PC-9 (cell line): ENCODE measurements at regions not wholly inside any gene's neighbourhood (a gene's known extent, or its start where the extent isn't known, plus 50 kb on each side); places are given as distances from the start of the nearest gene placed in this dataset.

Experiments used
- EZH2 ChIP-seq: fragments of 200-600 bp; sonication (generic); IDR thresholded peaks from 2 replicates; pipeline ENCODE4 v1.8.0; 2017; ENCODE audit warnings: antibody characterized with exemption, low read depth
- TF ChIP-seq, protein P1 (sequence below): fragments of 200-600 bp; sonication (generic); conservative IDR thresholded peaks from 2 replicates; pipeline ENCODE4 v1.6.1; 2017; ENCODE audit warnings: mixed run types, antibody characterized with exemption, mild to moderate bottlenecking, moderate library complexity

- TF ChIP-seq, protein P1, sequence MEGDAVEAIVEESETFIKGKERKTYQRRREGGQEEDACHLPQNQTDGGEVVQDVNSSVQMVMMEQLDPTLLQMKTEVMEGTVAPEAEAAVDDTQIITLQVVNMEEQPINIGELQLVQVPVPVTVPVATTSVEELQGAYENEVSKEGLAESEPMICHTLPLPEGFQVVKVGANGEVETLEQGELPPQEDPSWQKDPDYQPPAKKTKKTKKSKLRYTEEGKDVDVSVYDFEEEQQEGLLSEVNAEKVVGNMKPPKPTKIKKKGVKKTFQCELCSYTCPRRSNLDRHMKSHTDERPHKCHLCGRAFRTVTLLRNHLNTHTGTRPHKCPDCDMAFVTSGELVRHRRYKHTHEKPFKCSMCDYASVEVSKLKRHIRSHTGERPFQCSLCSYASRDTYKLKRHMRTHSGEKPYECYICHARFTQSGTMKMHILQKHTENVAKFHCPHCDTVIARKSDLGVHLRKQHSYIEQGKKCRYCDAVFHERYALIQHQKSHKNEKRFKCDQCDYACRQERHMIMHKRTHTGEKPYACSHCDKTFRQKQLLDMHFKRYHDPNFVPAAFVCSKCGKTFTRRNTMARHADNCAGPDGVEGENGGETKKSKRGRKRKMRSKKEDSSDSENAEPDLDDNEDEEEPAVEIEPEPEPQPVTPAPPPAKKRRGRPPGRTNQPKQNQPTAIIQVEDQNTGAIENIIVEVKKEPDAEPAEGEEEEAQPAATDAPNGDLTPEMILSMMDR, result no peak
- TF ChIP-seq EZH2, result no peak
These were observed 852.3 kb upstream of the ALCAM start for GRCh38 chr3:104514371-104514770.
